Large intestine (tissue), 3 donors: ENCODE measurements at regions not wholly inside any gene's neighbourhood (a gene's known extent, or its start where the extent isn't known, plus 50 kb on each side); places are given as distances from the start of the nearest gene placed in this dataset.
"Not testable (repeated sequence)": the region's sequence is repeated elsewhere in the genome, so short reads cannot be mapped to it uniquely, and the experiment has no call there.

Experiments
- DNase-seq, 2 donors: peaks; one replicate each; pipeline versions ENCODE4 v3.0.0 to v3.0.0-alpha.2; 2013
- H3K27ac ChIP-seq: one replicate; pipeline ENCODE4 v1.5.1; 2013; ENCODE audit warnings: low read length
- H3K27me3 ChIP-seq: 2 replicates; pipeline ENCODE4 v1.6.1; 2013; ENCODE audit warnings: low read length; ENCODE audit not compliant: control insufficient read depth, insufficient read depth
- H3K36me3 ChIP-seq: 2 replicates; pipeline ENCODE4 v1.6.1; 2013; ENCODE audit warnings: low read length; ENCODE audit not compliant: control insufficient read depth, insufficient read depth
- H3K4me1 ChIP-seq: one replicate; pipeline ENCODE4 v1.6.1; 2013; ENCODE audit warnings: low read length; ENCODE audit not compliant: control insufficient read depth, insufficient read depth
- H3K4me3 ChIP-seq: one replicate; pipeline ENCODE4 v1.5.1; 2013; ENCODE audit warnings: low read length
- H3K9me3 ChIP-seq: one replicate; pipeline ENCODE4 v1.6.1; 2013; ENCODE audit warnings: mild to moderate bottlenecking, low read depth, low read length, moderate library complexity; ENCODE audit not compliant: control insufficient read depth
- WGBS: methylation state at CpG from one replicate; pipeline ENCODE4 v1.1.5; 2013; ENCODE audit warnings: low lambda C conversion rate; ENCODE audit not compliant: insufficient coverage; 5-methylcytosine and 5-hydroxymethylcytosine counted together

DNA sequence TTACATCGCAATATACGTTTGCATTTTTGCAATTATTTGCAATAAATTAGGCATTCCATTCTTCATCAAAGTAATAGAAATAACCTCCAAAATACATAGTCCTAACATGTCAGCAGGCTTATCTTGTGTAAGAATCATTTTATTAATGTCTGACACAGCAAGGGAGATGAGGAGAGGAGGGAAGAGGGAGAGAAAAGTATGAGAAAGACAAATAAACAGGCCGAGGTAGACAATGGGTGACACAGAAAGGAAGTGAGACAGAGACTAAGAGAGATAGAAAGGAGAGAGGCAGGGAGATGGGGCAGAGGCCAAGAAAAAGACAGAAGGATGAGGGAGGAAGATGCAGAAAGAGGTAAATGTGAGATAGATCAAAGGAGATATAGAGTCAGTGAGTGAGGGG lies 50.3 kb upstream of the CYP2B6 start:
- H3K9me3 ChIP-seq, H3K4me3 ChIP-seq, DNase-seq, H3K27me3 ChIP-seq, H3K4me1 ChIP-seq, H3K27ac ChIP-seq: not testable (repeated sequence)
- peaks cover 12% of the 10 kb centered on the region for H3K36me3 ChIP-seq
- WGBS = 50% methylated on average over 2 of the region's 3 CpGs

DNA sequence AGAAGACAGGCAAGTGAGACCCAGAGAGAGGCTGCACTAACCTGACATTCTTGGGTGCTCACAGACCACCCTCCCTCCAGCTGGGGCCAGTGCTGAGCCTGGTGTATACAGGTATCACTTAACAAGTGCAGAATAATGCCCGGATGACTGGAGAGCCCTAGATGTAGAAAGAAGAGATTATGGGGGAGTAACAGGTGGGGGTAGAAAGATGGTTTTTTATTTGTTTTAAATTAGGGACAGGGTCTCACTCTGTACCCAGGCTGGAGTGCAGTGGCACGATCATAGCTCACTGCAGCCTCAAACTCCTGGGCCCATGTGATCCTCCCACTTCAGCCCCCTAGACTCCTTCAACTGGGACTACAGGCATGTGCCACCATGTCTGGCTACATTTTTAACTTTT lies 53.1 kb upstream of the CYP2B6 start:
- H3K36me3 ChIP-seq = peaks cover 10% of the 10 kb centered on the region
- not testable (repeated sequence) for DNase-seq, H3K27me3 ChIP-seq, H3K27ac ChIP-seq, H3K4me1 ChIP-seq, H3K4me3 ChIP-seq, H3K9me3 ChIP-seq
- WGBS = no CpG with 5 or more reads among the region's 2 CpGs

DNA sequence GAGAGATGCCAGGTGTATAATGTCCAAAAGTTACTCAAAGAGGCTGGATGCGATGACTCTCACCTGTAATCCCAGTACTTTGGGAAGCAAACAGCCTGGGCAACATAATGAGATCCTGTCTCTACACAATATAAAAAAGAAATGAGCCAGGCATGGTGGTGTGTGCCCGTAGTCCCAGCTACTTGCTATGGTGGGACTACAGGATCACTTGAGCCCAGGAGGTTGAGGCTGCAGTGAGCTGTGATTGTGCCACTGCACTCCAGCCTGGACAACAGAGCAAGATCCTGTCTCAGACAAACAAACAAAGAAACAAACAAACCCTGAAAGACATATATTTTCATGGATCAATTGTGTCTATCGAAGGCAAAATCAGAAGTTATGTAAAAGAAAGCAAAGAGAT lies 54.3 kb upstream of the CYP2B6 start:
- 100% methylated on average over 1 of the region's 3 CpGs for WGBS
- H3K4me3 ChIP-seq = no peak overlapping the region
- DNase-seq = no peak
- H3K36me3 ChIP-seq = peaks cover 10% of the 10 kb centered on the region
- H3K27ac ChIP-seq = no peak overlapping the region
- no peaks in the 10 kb centered on the region for H3K9me3 ChIP-seq
- no peaks in the 10 kb centered on the region for H3K4me1 ChIP-seq
- H3K27me3 ChIP-seq = no peaks in the 10 kb centered on the region

DNA sequence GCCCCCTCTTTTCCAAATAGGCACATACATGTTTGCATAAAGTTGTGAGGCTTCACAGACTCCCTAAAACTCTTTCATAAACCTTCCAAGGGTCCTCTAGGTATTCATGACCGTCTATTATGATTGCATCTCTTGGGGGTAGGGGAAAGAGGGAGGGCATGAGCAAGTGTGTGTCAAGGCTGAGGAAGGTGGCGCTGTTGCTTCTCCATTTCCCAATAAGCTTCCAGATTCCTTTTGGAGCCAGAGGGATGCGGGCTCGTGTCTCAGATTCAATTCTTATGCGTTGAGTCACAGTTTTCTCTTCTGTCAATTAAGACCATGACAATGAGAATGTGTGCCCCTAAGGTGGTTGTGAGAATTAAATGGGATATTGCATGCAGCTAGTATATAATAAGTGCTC lies 51.0 kb upstream of the CYP2A7 start:
- DNase-seq = no peak
- WGBS = no CpG with 5 or more reads among the region's 5 CpGs
- Histone ChIP-seq H3K9me3 (no peaks in the 10 kb centered on the region), H3K36me3 (peaks cover 4% of the 10 kb centered on the region), H3K4me1 (peaks cover 18% of the 10 kb centered on the region), H3K4me3 (no peak overlapping the region), H3K27me3 (no peaks in the 10 kb centered on the region), H3K27ac (no peak overlapping the region)

DNA sequence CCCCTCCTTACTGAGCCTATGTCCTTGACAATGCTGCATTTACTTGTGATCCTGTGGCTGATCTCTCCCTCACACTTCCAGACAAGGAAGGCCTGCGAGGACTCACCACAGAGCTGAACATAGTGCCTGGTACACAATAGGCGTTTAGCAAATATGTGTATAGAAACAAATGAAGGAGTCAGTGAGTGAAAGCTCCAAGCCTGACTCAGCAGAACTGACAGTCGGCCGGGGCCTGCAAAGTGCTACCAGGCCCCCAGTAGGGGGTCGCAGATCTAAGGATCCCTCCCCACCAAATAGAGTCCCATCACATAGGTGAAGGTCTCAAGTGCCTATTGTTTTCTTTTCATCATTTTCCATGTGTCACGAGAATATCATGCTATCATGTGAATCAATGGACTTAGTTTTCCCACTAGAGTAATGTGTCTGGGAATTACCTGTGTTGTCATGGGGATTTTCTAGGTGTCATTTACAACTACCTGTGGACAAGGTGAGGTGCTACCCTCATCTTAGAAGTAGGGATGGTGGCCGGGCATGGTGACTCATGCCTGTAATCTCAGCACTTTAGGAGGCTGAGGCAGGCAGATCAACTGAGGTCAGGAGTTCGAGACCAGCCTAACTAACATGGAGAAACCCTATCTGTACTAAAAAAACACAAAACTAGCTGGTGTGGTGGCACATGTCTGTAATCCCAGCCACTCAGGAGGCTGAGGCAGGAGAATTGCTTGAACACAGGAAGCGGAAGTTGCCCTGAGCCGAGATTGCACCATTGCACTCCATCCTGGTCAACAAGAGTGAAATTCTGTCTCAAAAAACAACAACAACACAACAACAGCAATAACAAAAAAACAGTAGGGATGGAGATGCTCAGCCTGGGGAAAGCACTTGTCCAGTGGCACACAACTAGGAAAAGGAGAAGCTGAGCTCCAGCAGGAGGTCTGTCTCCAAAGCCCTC lies 50.3 kb upstream of the CYP2A7 start:
- H3K9me3 ChIP-seq = no peaks in the 10 kb centered on the region
- no peaks in the 10 kb centered on the region for H3K27me3 ChIP-seq
- peak; percentile 70 to 84 for DNase-seq
- H3K36me3 ChIP-seq = peaks cover 4% of the 10 kb centered on the region
- no peak overlapping the region for H3K4me3 ChIP-seq
- WGBS = no CpG with 5 or more reads among the region's 10 CpGs
- peaks cover 18% of the 10 kb centered on the region for H3K4me1 ChIP-seq
- peak overlapping the region; percentile 73 for H3K27ac ChIP-seq
